K562 (cell line): ENCODE measurements at regions not wholly inside any gene's neighbourhood (a gene's known extent, or its start where the extent isn't known, plus 50 kb on each side); places are given as distances from the start of the nearest gene placed in this dataset.

Source experiments
- ATAC-seq: fragments of 200-7000 bp; cut with Tn5 transposase; 3 replicates; pipeline ENCODE4 v1.9.1; 2020; ENCODE audit warnings: moderate library complexity
- BruUV-seq: library from RNA; stranded (reverse); fragments of 400-500 nt; replicated peaks from 2 replicates; lab custom pipeline; 2021; lab: Mats Ljungman, UMichigan
- CTCF ChIA-PET: fragments of 300-600 bp; formaldehyde crosslinking; extraction: SDS; loops from one replicate; lab custom pipeline; 2021; ENCODE audit warnings: low intra/inter-chr PET ratio; lab: Yijun Ruan, JAX
- POLR2A ChIA-PET: fragments of 300-600, 350-650 bp; sonication (Branson Sonifier 250); formaldehyde crosslinking; extraction: SDS; loops from one replicate; lab custom pipeline; 2021; ENCODE audit warnings: antibody characterized with exemption, inconsistent platforms; lab: Yijun Ruan, JAX
- DNase-seq, 4 experiments: peaks; one replicate each; pipeline versions ENCODE4 v3.0.0 to v3.0.0-alpha.2; 2011 to 2018; ENCODE audit warnings: low spot score in 3 of 4, mixed read lengths in 3 of 4; ENCODE audit errors: extremely low read depth in 1 of 4
- FAIRE-seq: peaks from 2 replicates; lab custom pipeline; 2011; peaks lifted over from hg19 to GRCh38; lab: Jason Lieb, UNC
- H2AFZ ChIP-seq: 2 replicates; pipeline ENCODE4 v1.6.0; 2011; ENCODE audit warnings: low read depth, low read length, control low read depth, inconsistent platforms
- H3K27ac ChIP-seq: fragments of 200-600 bp; 3 replicates; pipeline ENCODE4 v1.8.0; 2011; ENCODE audit warnings: low read depth, mild to moderate bottlenecking, control low read depth, inconsistent platforms, low read length, moderate library complexity, mixed read lengths; ENCODE audit errors: extremely low read depth
- H3K27me3 ChIP-seq, 2 experiments: fragments of 300-600 bp in 1 of 2; 2 replicates in 1 of 2; 3 replicates in 1 of 2; pipeline versions ENCODE4 v1.6.0 to v1.8.0; 2011; ENCODE audit warnings: inconsistent platforms in 2 of 2, low read length in 2 of 2, mild to moderate bottlenecking in 1 of 2, mixed read lengths in 1 of 2, moderate library complexity in 1 of 2; ENCODE audit not compliant: control insufficient read depth in 2 of 2, insufficient read depth in 2 of 2
- H3K36me3 ChIP-seq: fragments of 300-600 bp; 3 replicates; pipeline ENCODE4 v1.8.0; 2011; ENCODE audit warnings: mild to moderate bottlenecking, low read length, inconsistent platforms; ENCODE audit not compliant: control insufficient read depth, insufficient read depth
- H3K4me1 ChIP-seq, 2 experiments: fragments of 200-600 bp in 1 of 2; replicated peaks in 1 of 2; 2 replicates in 1 of 2; 3 replicates in 1 of 2; pipeline versions ENCODE4 v1.5.1 to v1.8.0; 2011; ENCODE audit warnings: inconsistent platforms in 2 of 2, low read length in 2 of 2, mild to moderate bottlenecking in 1 of 2, mixed read lengths in 1 of 2, moderate library complexity in 1 of 2; ENCODE audit not compliant: control insufficient read depth in 2 of 2, insufficient read depth in 2 of 2
- H3K4me2 ChIP-seq: 2 replicates; pipeline ENCODE4 v1.6.1; 2011; ENCODE audit warnings: low read length, control low read depth, inconsistent platforms, mixed read lengths; ENCODE audit not compliant: insufficient read depth
- H3K4me3 ChIP-seq: fragments of 200-600 bp; sonication (generic), shearing (Covaris generic); 2 replicates; pipeline ENCODE4 v1.5.1; 2016; ENCODE audit warnings: control low read depth, inconsistent platforms
- H3K79me2 ChIP-seq: fragments of 200-600 bp; 3 replicates; pipeline ENCODE4 v1.8.0; 2011; ENCODE audit warnings: low read length, inconsistent platforms; ENCODE audit not compliant: control insufficient read depth, insufficient read depth
- H3K9ac ChIP-seq, 2 experiments: 2 replicates each; pipeline versions ENCODE4 v1.6.0 to v1.6.1; 2011; ENCODE audit warnings: low read depth in 2 of 2, low read length in 2 of 2, control low read depth in 1 of 2, inconsistent platforms in 1 of 2, mild to moderate bottlenecking in 1 of 2, mixed read lengths in 1 of 2; ENCODE audit not compliant: insufficient read depth in 1 of 2
- H3K9me1 ChIP-seq: one replicate; pipeline ENCODE4 v1.6.0; 2011; ENCODE audit warnings: inconsistent platforms, mild to moderate bottlenecking, low read length, moderate library complexity; ENCODE audit not compliant: control insufficient read depth, insufficient read depth
- H3K9me3 ChIP-seq: replicated peaks from 2 replicates; pipeline ENCODE4 v1.5.1; 2011; ENCODE audit warnings: low read depth, low read length, inconsistent platforms; ENCODE audit not compliant: control insufficient read depth, insufficient read depth
- H4K20me1 ChIP-seq: replicated peaks from 2 replicates; pipeline ENCODE4 v1.6.1; 2011; ENCODE audit warnings: low read length, inconsistent platforms, mixed read lengths; ENCODE audit not compliant: control insufficient read depth, insufficient read depth
- EZH2 ChIP-seq: IDR thresholded peaks from 2 replicates; pipeline ENCODE4 v1.6.1; 2012; ENCODE audit warnings: low read depth, mild to moderate bottlenecking, inconsistent platforms, low read length, borderline replicate concordance
- HEY1 ChIP-seq: fragments of 250-450 bp; sonication (Bioruptor Pico); IDR thresholded peaks from 2 replicates; pipeline ENCODE4 v1.5.0; 2020; ENCODE audit warnings: mild to moderate bottlenecking, moderate library complexity, borderline replicate concordance
- KHSRP ChIP-seq: fragments of 450-650 bp; IDR thresholded peaks from 2 replicates; pipeline ENCODE4 v1.6.1; 2017
- SMAD2 ChIP-seq: fragments of 150-350 bp; IDR thresholded peaks from 2 replicates; pipeline ENCODE4 v1.6.1; 2014; ENCODE audit warnings: low read depth, mild to moderate bottlenecking, low read length
- ZBTB1 ChIP-seq: sonication (generic); formaldehyde crosslinking; IDR thresholded peaks from 2 replicates; pipeline ENCODE4 v1.8.1; 2023; ENCODE audit warnings: missing genetic modification reagents, low read depth, mild to moderate bottlenecking, borderline replicate concordance
- WGBS: fragments of 100-300 bp; shearing (Covaris generic); methylation state at CpG from one replicate; pipeline ENCODE4 v1.1.6; 2016; ENCODE audit warnings: low coverage, mixed read lengths; ENCODE audit not compliant: insufficient coverage; ENCODE audit errors: missing lambda C conversion rate; 5-methylcytosine and 5-hydroxymethylcytosine counted together
- in situ Hi-C: fragments of 300-500 bp; cut with MboI; formaldehyde crosslinking; loops from 4 replicates; pipeline ENCODE4 v1.15.0; 2018; ENCODE audit warnings: inconsistent platforms, mixed read lengths
- intact Hi-C: fragments of 100-400 bp; cut with micrococcal nuclease; formaldehyde crosslinking; loops from 2 replicates; pipeline ENCODE4 v1.14.2; 2022
- TF ChIP-seq, protein P1 (sequence below): conservative IDR thresholded peaks from 2 replicates; pipeline ENCODE4 v1.6.1; 2011; ENCODE audit warnings: low read depth, mild to moderate bottlenecking, low read length; ENCODE audit not compliant: control insufficient read depth

DNA sequence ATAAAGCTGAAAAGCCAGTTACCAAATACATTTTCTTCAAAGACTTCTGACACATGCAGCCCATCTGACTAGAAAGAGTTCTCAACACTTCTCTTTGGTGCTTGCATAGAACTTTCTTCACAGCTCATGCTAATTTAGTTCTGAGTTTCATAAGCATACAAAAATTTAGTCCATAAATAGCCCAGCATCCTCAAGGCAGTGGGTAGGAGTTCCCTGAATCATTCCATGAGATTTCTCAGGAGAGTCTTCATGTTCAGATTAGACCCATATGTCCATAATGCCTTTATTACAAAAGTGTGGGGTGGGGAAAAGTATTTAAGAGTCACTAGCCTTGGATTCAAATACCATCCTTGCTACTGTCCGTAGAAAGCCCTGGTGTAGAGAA lies 290.2 kb upstream of the RGMB start:
- H3K4me1 ChIP-seq: no peaks in the 10 kb centered on the region
- no TSS peak for BruUV-seq
- H3K9me1 ChIP-seq: no peaks in the 10 kb centered on the region
- DNase-seq (no peak), FAIRE-seq (no peak), ATAC-seq (no peak)
- ChIA-PET POLR2A (no interaction called here), CTCF (no interaction called here)
- H2AFZ ChIP-seq: no peak overlapping the region
- no peak overlapping the region for H3K4me3 ChIP-seq
- H3K27me3 ChIP-seq: no peaks in the 10 kb centered on the region
- H4K20me1 ChIP-seq: no peaks in the 10 kb centered on the region
- H3K9me3 ChIP-seq: no peaks in the 10 kb centered on the region
- intact Hi-C loops (no loop called here), in situ Hi-C loops (no loop called here)
- H3K79me2 ChIP-seq: no peaks in the 10 kb centered on the region
- H3K27ac ChIP-seq: no peak overlapping the region
- H3K4me2 ChIP-seq: no peak overlapping the region
- no peak overlapping the region for H3K9ac ChIP-seq
- 0% methylated on average over 1 of the region's 1 CpG for WGBS
- no peak for TF ChIP-seq KHSRP
- TF ChIP-seq HEY1 (CRISPR knock-in tag): no peak
- TF ChIP-seq SMAD2: no peak
- TF ChIP-seq ZBTB1 (CRISPR knock-in tag): no peak
- no peaks in the 10 kb centered on the region for H3K36me3 ChIP-seq

DNA sequence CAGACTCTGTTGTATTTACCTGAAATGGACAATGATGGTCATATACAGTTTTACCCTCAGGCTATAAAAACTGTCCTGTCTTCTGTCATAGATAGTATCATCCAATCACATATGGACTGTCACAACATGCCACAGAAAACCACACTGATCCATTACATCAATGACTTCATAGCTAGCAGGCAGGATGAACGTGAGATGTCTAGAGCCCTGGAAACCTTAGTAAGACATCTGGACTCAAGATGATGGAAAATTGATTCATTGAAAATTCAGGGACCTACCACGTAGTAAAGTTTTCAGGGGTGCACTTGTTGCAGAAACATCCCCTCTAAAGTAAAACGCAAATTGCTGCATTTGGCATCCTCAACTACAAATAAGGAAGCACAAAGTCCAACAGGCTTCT lies 284.4 kb upstream of the RGMB start:
- BruUV-seq: no TSS peak
- Histone ChIP-seq H3K27me3 (no peaks in the 10 kb centered on the region), H4K20me1 (no peaks in the 10 kb centered on the region), H3K9ac (no peak overlapping the region), H3K27ac (no peak overlapping the region), H3K4me3 (no peak overlapping the region), H3K9me3 (no peaks in the 10 kb centered on the region), H3K79me2 (no peaks in the 10 kb centered on the region), H3K4me1 (no peaks in the 10 kb centered on the region), H2AFZ (no peak overlapping the region), H3K9me1 (no peaks in the 10 kb centered on the region), H3K4me2 (no peak overlapping the region), H3K36me3 (no peaks in the 10 kb centered on the region)
- no peak for FAIRE-seq
- CTCF ChIA-PET: no interaction called here
- in situ Hi-C loops: no loop called here
- POLR2A ChIA-PET: no interaction called here
- 0% methylated on average over 3 of the region's 3 CpGs for WGBS
- ATAC-seq: no peak
- DNase-seq: no peak
- intact Hi-C loops: no loop called here
- TF ChIP-seq, protein P1, sequence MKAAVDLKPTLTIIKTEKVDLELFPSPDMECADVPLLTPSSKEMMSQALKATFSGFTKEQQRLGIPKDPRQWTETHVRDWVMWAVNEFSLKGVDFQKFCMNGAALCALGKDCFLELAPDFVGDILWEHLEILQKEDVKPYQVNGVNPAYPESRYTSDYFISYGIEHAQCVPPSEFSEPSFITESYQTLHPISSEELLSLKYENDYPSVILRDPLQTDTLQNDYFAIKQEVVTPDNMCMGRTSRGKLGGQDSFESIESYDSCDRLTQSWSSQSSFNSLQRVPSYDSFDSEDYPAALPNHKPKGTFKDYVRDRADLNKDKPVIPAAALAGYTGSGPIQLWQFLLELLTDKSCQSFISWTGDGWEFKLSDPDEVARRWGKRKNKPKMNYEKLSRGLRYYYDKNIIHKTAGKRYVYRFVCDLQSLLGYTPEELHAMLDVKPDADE: no peak
- TF ChIP-seq EZH2: no peak
